ENCODE measurements at regions not wholly inside any gene's neighbourhood (a gene's known extent, or its start where the extent isn't known, plus 50 kb on each side); places are given as distances from the start of the nearest gene placed in this dataset.

DNA sequence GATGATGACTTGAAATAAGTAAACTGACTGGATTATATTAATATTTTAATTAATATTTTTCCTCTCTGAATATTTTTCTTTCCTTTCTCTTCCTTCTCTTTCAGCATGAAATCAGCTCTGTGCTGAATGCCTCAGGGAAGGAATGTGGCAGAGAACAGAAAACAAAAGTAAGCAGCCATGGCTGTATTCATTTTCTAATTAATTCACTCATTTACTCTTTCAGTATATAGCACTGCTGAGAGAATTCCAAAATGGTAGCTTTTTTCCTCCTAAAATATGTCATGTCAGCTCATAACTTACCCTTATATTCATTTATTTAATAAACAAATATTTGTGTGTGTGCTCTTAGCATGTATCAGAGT, 522.5 kb downstream of the PTPRC start:
- Histone ChIP-seq H3K4me3 (replicated peaks; ENCODE audit: insufficient read depth, low read length) (no peak overlapping the region), H3K27ac (replicated peaks) (no peak overlapping the region), H3K27me3 (ENCODE audit: insufficient read depth, poor library complexity, severe bottlenecking) (no peaks in the 10 kb centered on the region)
- TF ChIP-seq GABPA (IDR thresholded peaks at IDR 0.05; ENCODE audit: low read depth) (no peak), POLR2AphosphoS5 (IDR thresholded peaks at IDR 0.05; ENCODE audit: low read depth) (no peak), SPI1 (IDR thresholded peaks at IDR 0.05; ENCODE audit: borderline replicate concordance, low read depth) (no peak)
- TF ChIP-seq, protein P1, sequence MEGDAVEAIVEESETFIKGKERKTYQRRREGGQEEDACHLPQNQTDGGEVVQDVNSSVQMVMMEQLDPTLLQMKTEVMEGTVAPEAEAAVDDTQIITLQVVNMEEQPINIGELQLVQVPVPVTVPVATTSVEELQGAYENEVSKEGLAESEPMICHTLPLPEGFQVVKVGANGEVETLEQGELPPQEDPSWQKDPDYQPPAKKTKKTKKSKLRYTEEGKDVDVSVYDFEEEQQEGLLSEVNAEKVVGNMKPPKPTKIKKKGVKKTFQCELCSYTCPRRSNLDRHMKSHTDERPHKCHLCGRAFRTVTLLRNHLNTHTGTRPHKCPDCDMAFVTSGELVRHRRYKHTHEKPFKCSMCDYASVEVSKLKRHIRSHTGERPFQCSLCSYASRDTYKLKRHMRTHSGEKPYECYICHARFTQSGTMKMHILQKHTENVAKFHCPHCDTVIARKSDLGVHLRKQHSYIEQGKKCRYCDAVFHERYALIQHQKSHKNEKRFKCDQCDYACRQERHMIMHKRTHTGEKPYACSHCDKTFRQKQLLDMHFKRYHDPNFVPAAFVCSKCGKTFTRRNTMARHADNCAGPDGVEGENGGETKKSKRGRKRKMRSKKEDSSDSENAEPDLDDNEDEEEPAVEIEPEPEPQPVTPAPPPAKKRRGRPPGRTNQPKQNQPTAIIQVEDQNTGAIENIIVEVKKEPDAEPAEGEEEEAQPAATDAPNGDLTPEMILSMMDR (IDR thresholded peaks at IDR 0.05; ENCODE audit: insufficient read depth, low read length) = no peak
- TF ChIP-seq, protein P2, sequence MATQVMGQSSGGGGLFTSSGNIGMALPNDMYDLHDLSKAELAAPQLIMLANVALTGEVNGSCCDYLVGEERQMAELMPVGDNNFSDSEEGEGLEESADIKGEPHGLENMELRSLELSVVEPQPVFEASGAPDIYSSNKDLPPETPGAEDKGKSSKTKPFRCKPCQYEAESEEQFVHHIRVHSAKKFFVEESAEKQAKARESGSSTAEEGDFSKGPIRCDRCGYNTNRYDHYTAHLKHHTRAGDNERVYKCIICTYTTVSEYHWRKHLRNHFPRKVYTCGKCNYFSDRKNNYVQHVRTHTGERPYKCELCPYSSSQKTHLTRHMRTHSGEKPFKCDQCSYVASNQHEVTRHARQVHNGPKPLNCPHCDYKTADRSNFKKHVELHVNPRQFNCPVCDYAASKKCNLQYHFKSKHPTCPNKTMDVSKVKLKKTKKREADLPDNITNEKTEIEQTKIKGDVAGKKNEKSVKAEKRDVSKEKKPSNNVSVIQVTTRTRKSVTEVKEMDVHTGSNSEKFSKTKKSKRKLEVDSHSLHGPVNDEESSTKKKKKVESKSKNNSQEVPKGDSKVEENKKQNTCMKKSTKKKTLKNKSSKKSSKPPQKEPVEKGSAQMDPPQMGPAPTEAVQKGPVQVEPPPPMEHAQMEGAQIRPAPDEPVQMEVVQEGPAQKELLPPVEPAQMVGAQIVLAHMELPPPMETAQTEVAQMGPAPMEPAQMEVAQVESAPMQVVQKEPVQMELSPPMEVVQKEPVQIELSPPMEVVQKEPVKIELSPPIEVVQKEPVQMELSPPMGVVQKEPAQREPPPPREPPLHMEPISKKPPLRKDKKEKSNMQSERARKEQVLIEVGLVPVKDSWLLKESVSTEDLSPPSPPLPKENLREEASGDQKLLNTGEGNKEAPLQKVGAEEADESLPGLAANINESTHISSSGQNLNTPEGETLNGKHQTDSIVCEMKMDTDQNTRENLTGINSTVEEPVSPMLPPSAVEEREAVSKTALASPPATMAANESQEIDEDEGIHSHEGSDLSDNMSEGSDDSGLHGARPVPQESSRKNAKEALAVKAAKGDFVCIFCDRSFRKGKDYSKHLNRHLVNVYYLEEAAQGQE (IDR thresholded peaks at IDR 0.05; ENCODE audit: insufficient replicate concordance, low read depth) = no peak
- no peak for DNase-seq (ENCODE audit: low read depth in 1 of 2, low spot score in 1 of 2)

DNA sequence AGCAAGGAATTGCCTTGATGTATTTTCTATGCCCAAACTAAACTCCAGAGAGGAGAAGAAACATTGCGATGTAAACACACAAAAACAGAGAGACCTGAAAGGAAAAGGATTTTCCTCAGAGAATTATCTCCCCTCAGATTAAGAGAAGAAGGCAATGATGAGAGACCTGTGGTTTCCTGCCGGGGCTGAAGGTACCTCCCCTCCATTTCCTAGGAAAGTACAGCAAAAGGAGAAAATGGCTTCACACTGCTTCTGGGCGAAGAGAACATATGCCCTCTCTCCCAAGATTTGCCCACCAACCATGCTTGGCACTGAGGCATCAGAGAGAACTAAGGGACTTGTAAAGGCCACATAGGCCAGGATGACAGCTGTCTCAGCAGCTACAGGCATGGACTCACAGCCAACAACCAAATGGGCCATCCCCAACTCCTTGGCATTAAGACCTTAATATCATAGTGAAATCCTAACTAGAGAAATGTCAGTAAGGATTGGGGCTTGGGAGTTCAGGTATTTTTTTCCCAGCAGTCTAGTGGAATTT, 523.0 kb downstream of the PTPRC start:
- H3K27me3 ChIP-seq (ENCODE audit: insufficient read depth, poor library complexity, severe bottlenecking) = no peaks in the 10 kb centered on the region
- no peak overlapping the region for H3K4me3 ChIP-seq (replicated peaks; ENCODE audit: insufficient read depth, low read length)
- DNase-seq (ENCODE audit: low read depth in 1 of 2, low spot score in 1 of 2) = no peak
- H3K27ac ChIP-seq (replicated peaks) = no peak overlapping the region
- TF ChIP-seq, protein P2 (IDR thresholded peaks at IDR 0.05; ENCODE audit: insufficient replicate concordance, low read depth) = no peak
- TF ChIP-seq SPI1 (IDR thresholded peaks at IDR 0.05; ENCODE audit: borderline replicate concordance, low read depth) = no peak
- TF ChIP-seq, protein P1 (IDR thresholded peaks at IDR 0.05; ENCODE audit: insufficient read depth, low read length) = no peak

DNA sequence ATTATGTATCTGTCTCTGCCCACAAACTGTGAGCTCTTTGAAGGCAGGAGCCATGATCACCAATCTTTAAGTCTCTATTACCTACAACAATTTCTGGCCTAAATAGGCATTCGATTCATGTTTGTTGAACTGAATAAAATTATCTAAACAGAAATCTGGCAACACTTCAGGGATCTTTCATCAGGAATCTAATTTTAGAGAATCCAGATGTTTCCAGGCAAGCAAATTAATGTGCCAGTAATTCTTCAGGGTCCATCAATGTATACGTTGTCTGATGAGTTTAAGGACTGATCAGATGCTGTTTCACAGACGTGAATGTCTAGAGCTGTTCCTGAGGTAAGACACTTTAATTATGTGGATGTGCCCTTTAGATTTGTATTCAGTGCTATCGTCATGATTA, 524.4 kb downstream of the PTPRC start:
- Histone ChIP-seq H3K27me3 (ENCODE audit: insufficient read depth, poor library complexity, severe bottlenecking) (no peaks in the 10 kb centered on the region), H3K4me3 (replicated peaks; ENCODE audit: insufficient read depth, low read length) (no peak overlapping the region), H3K27ac (replicated peaks) (no peak overlapping the region)
- DNase-seq (ENCODE audit: low read depth in 1 of 2, low spot score in 1 of 2) = no peak
- TF ChIP-seq, protein P2 (IDR thresholded peaks at IDR 0.05; ENCODE audit: insufficient replicate concordance, low read depth) = no peak
- TF ChIP-seq POLR2AphosphoS5 (IDR thresholded peaks at IDR 0.05; ENCODE audit: low read depth) (no peak), GABPA (IDR thresholded peaks at IDR 0.05; ENCODE audit: low read depth) (no peak)

DNA sequence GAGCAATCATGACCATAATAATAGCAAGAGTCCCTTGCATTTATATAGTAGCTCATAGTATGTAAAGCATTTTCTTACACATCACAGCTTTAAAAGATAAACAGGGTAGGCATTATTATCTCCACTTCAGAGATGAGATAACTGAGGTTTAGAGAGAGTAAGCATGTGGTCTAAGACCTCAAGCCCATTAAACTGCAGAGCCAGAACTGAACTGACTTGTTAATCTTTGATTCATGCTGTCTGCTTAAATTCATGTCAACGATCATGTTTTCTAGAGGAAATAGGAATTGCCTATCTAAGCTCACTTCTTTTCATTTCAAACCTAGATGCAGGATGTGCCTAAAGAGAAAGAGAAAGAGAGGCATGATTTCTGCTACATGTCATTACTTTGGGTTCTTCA, 524.8 kb downstream of the PTPRC start:
- TF ChIP-seq, protein P1 (IDR thresholded peaks at IDR 0.05; ENCODE audit: insufficient read depth, low read length) = no peak
- TF ChIP-seq SPI1 (IDR thresholded peaks at IDR 0.05; ENCODE audit: borderline replicate concordance, low read depth) (no peak), POLR2AphosphoS5 (IDR thresholded peaks at IDR 0.05; ENCODE audit: low read depth) (no peak)
- no peak overlapping the region for H3K4me3 ChIP-seq (replicated peaks; ENCODE audit: insufficient read depth, low read length)
- no peak for DNase-seq (ENCODE audit: low read depth in 1 of 2, low spot score in 1 of 2)

More for the DNA sequence above, 524.8 kb downstream of the PTPRC start:
- Histone ChIP-seq H3K27ac (replicated peaks) (no peak overlapping the region), H3K27me3 (ENCODE audit: insufficient read depth, poor library complexity, severe bottlenecking) (no peaks in the 10 kb centered on the region)

All from HL-60 (cell line).